LNCaP clone FGC (cell line): ENCODE measurements at regions not wholly inside any gene's neighbourhood (a gene's known extent, or its start where the extent isn't known, plus 50 kb on each side); places are given as distances from the start of the nearest gene placed in this dataset.

Experiments
- DNase-seq: peaks from one replicate; pipeline ENCODE4 v3.0.0-alpha.2; 2011; ENCODE audit warnings: low read depth
- H3K4me3 ChIP-seq: 2 replicates; pipeline ENCODE4 v1.5.1; 2011; ENCODE audit warnings: mild to moderate bottlenecking, low read depth, low read length, control low read depth
- CTCF ChIP-seq: IDR thresholded peaks from 2 replicates; pipeline ENCODE4 v1.5.1; 2012; ENCODE audit warnings: mild to moderate bottlenecking; ENCODE audit not compliant: control insufficient read depth, insufficient read depth; ENCODE audit errors: extremely low read depth

- no peak overlapping the region for H3K4me3 ChIP-seq
- DNase-seq = no peak
- no peak for TF ChIP-seq CTCF
Observed at GRCh38 chr1:233732206-233732605, 118.3 kb downstream of the KCNK1 start.

DNA sequence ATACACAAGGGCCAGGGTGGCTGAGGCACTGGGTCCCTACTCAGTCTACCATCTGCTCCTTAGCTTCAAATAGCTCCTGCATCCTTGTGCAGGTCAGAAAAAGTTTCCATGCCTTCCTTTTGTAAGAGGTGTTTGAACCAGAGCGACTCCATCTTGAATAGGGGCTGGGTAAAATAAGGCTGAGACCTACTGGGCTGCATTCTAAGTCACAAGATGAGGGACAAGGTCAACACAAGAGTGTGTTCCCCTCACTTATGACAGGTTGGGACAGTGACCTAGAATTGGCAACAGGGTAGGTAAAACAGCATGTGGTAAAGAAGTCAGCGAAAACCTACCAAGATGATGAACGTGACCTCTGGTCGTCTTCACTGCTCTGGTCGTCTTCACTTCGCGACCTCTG, 120.5 kb downstream of the KCNK1 start:
- H3K4me3 ChIP-seq = no peak overlapping the region
- no peak for DNase-seq
- no peak for TF ChIP-seq CTCF

DNA sequence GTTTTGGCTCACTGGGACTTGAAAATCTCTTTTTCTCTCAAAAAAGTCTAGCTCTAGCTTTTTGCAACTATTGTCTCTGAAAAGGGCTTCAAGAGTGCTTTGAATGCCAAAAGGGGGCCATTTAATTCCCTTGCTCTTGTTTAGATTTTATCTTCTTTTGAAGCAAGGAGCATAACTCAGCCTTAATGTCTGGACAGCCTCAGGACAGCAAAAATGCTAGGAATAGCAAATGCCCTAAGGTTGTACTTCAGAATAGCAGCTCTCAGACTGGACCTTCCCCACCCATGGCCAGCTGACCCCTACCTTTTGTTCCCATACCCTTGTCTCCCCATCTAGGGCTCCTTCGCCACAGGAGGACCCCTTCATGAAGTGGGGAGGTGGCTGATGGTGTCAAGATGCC, 121.4 kb downstream of the KCNK1 start:
- DNase-seq = no peak
- TF ChIP-seq CTCF = no peak
- H3K4me3 ChIP-seq = no peak overlapping the region

GRCh38 chr1:233735847-233736246, 121.9 kb downstream of the KCNK1 start:
- no peak overlapping the region for H3K4me3 ChIP-seq
- TF ChIP-seq CTCF = no peak
- DNase-seq = peak; percentile 73

- no peak overlapping the region for H3K4me3 ChIP-seq
- no peak for TF ChIP-seq CTCF
- no peak for DNase-seq
Observed at GRCh38 chr1:233737341-233737740, 123.4 kb downstream of the KCNK1 start.

- no peak for TF ChIP-seq CTCF
- H3K4me3 ChIP-seq = no peak overlapping the region
- DNase-seq = no peak
Observed at GRCh38 chr1:233738396-233738795, 124.5 kb downstream of the KCNK1 start.

GRCh38 chr1:233738850-233739249, 124.9 kb downstream of the KCNK1 start:
- H3K4me3 ChIP-seq = no peak overlapping the region
- no peak for DNase-seq
- TF ChIP-seq CTCF = no peak
